HUES6 (cell line): ENCODE measurements at regions not wholly inside any gene's neighbourhood (a gene's known extent, or its start where the extent isn't known, plus 50 kb on each side); places are given as distances from the start of the nearest gene placed in this dataset.

Experiments used
- H3K27ac ChIP-seq: 2 replicates; pipeline ENCODE4 v1.7.0; 2013; ENCODE audit warnings: low read depth, mild to moderate bottlenecking, low read length, inconsistent platforms
- H3K27me3 ChIP-seq: 2 replicates; pipeline ENCODE4 v1.6.1; 2013; ENCODE audit warnings: low read length; ENCODE audit not compliant: control insufficient read depth, insufficient read depth
- H3K36me3 ChIP-seq: 2 replicates; pipeline ENCODE4 v1.6.1; 2013; ENCODE audit warnings: low read length; ENCODE audit not compliant: control insufficient read depth, insufficient read depth
- H3K4me1 ChIP-seq: 2 replicates; pipeline ENCODE4 v1.6.1; 2013; ENCODE audit warnings: low read length; ENCODE audit not compliant: control insufficient read depth, insufficient read depth
- H3K4me3 ChIP-seq: 2 replicates; pipeline ENCODE4 v1.5.1; 2013; ENCODE audit warnings: low read depth, low read length
- H3K9ac ChIP-seq: one replicate; pipeline ENCODE4 v1.6.1; 2013; ENCODE audit warnings: mild to moderate bottlenecking, low read length
- H3K9me3 ChIP-seq: 2 replicates; pipeline ENCODE4 v1.6.1; 2013; ENCODE audit warnings: low read depth, low read length; ENCODE audit not compliant: control insufficient read depth, insufficient read depth

- no peaks in the 10 kb centered on the region for H3K36me3 ChIP-seq
- no peak overlapping the region for H3K27ac ChIP-seq
- H3K9ac ChIP-seq = no peak overlapping the region
- H3K9me3 ChIP-seq = no peaks in the 10 kb centered on the region
- H3K4me3 ChIP-seq = no peak overlapping the region
- H3K4me1 ChIP-seq = no peaks in the 10 kb centered on the region
- no peaks in the 10 kb centered on the region for H3K27me3 ChIP-seq
These were observed 146.6 kb upstream of the PCDH15 start for GRCh38 chr10:54947605-54948004.

GRCh38 chr10:54940418-54940817, 139.4 kb upstream of the PCDH15 start:
- H3K9me3 ChIP-seq = no peaks in the 10 kb centered on the region
- no peak overlapping the region for H3K9ac ChIP-seq
- H3K27ac ChIP-seq = no peak overlapping the region
- no peaks in the 10 kb centered on the region for H3K4me1 ChIP-seq
- no peaks in the 10 kb centered on the region for H3K27me3 ChIP-seq
- H3K36me3 ChIP-seq = no peaks in the 10 kb centered on the region
- H3K4me3 ChIP-seq = no peak overlapping the region

GRCh38 chr10:54914049-54914448, 113.0 kb upstream of the PCDH15 start:
- Histone ChIP-seq H3K4me1 (no peaks in the 10 kb centered on the region), H3K27ac (no peak overlapping the region), H3K4me3 (no peak overlapping the region), H3K9ac (no peak overlapping the region), H3K27me3 (no peaks in the 10 kb centered on the region), H3K9me3 (peaks cover 14% of the 10 kb centered on the region), H3K36me3 (no peaks in the 10 kb centered on the region)

- H3K4me3 ChIP-seq = no peak overlapping the region
- no peaks in the 10 kb centered on the region for H3K27me3 ChIP-seq
- no peak overlapping the region for H3K27ac ChIP-seq
- H3K36me3 ChIP-seq = no peaks in the 10 kb centered on the region
- no peak overlapping the region for H3K9ac ChIP-seq
- H3K4me1 ChIP-seq = 0 out of 2 replicates have a peak, but pooled peaks cover 2% of the 10 kb centered on the region
- peaks cover 17% of the 10 kb centered on the region for H3K9me3 ChIP-seq
These were observed 108.1 kb upstream of the PCDH15 start for GRCh38 chr10:54909165-54909564.

- H3K36me3 ChIP-seq = no peaks in the 10 kb centered on the region
- no peak overlapping the region for H3K9ac ChIP-seq
- no peak overlapping the region for H3K27ac ChIP-seq
- peaks cover 11% of the 10 kb centered on the region for H3K9me3 ChIP-seq
- 0 out of 2 replicates have a peak, but pooled peaks cover 2% of the 10 kb centered on the region for H3K4me1 ChIP-seq
- H3K4me3 ChIP-seq = no peak overlapping the region
- no peaks in the 10 kb centered on the region for H3K27me3 ChIP-seq
These were observed 107.0 kb upstream of the PCDH15 start for GRCh38 chr10:54908019-54908418.

GRCh38 chr10:54906940-54907339, 105.9 kb upstream of the PCDH15 start:
- H3K9ac ChIP-seq = no peak overlapping the region

GRCh38 chr10:54905578-54906192, 104.7 kb upstream of the PCDH15 start:
- 0 out of 2 replicates have a peak, but pooled peaks cover 2% of the 10 kb centered on the region for H3K9me3 ChIP-seq
- no peak overlapping the region for H3K27ac ChIP-seq
- no peaks in the 10 kb centered on the region for H3K36me3 ChIP-seq
- no peak overlapping the region for H3K4me3 ChIP-seq
- no peaks in the 10 kb centered on the region for H3K27me3 ChIP-seq
- no peak overlapping the region for H3K9ac ChIP-seq
- 0 out of 2 replicates have a peak, but pooled peaks cover 7% of the 10 kb centered on the region for H3K4me1 ChIP-seq

More at GRCh38 chr10:54906940-54907339, 105.9 kb upstream of the PCDH15 start:
- no peak overlapping the region for H3K4me3 ChIP-seq
- no peaks in the 10 kb centered on the region for H3K27me3 ChIP-seq
- no peak overlapping the region for H3K27ac ChIP-seq
- 0 out of 2 replicates have a peak, but pooled peaks cover 2% of the 10 kb centered on the region for H3K9me3 ChIP-seq
- H3K4me1 ChIP-seq = 0 out of 2 replicates have a peak, but pooled peaks cover 7% of the 10 kb centered on the region
- H3K36me3 ChIP-seq = no peaks in the 10 kb centered on the region

- H3K4me3 ChIP-seq = no peak overlapping the region
- H3K27me3 ChIP-seq = no peaks in the 10 kb centered on the region
These were observed 103.8 kb upstream of the PCDH15 start for GRCh38 chr10:54904833-54905232.

GRCh38 chr10:54903745-54904144, 102.7 kb upstream of the PCDH15 start:
- Histone ChIP-seq H3K27ac (no peak overlapping the region), H3K36me3 (no peaks in the 10 kb centered on the region), H3K4me3 (no peak overlapping the region), H3K9ac (no peak overlapping the region), H3K9me3 (0 out of 2 replicates have a peak, but pooled peaks cover under 1% of the 10 kb centered on the region), H3K27me3 (no peaks in the 10 kb centered on the region), H3K4me1 (0 out of 2 replicates have a peak, but pooled peaks cover 7% of the 10 kb centered on the region)

More at GRCh38 chr10:54904833-54905232, 103.8 kb upstream of the PCDH15 start:
- Histone ChIP-seq H3K27ac (no peak overlapping the region), H3K9ac (no peak overlapping the region), H3K4me1 (0 out of 2 replicates have a peak, but pooled peaks cover 7% of the 10 kb centered on the region), H3K36me3 (no peaks in the 10 kb centered on the region), H3K9me3 (0 out of 2 replicates have a peak, but pooled peaks cover 2% of the 10 kb centered on the region)

- H3K4me1 ChIP-seq = 0 out of 2 replicates have a peak, but pooled peaks cover 5% of the 10 kb centered on the region
- H3K9ac ChIP-seq = no peak overlapping the region
- no peaks in the 10 kb centered on the region for H3K9me3 ChIP-seq
These were observed 99.6 kb upstream of the PCDH15 start for GRCh38 chr10:54900584-54900983.

GRCh38 chr10:54880996-54881395, 80.0 kb upstream of the PCDH15 start:
- H3K4me3 ChIP-seq = no peak overlapping the region
- H3K36me3 ChIP-seq = no peaks in the 10 kb centered on the region
- H3K9me3 ChIP-seq = no peaks in the 10 kb centered on the region
- no peak overlapping the region for H3K9ac ChIP-seq
- H3K4me1 ChIP-seq = no peaks in the 10 kb centered on the region
- H3K27ac ChIP-seq = no peak overlapping the region
- H3K27me3 ChIP-seq = no peaks in the 10 kb centered on the region

More at GRCh38 chr10:54900584-54900983, 99.6 kb upstream of the PCDH15 start:
- H3K36me3 ChIP-seq = no peaks in the 10 kb centered on the region
- no peaks in the 10 kb centered on the region for H3K27me3 ChIP-seq
- H3K27ac ChIP-seq = no peak overlapping the region
- no peak overlapping the region for H3K4me3 ChIP-seq
